Heart right ventricle (tissue), 16 donors: ENCODE measurements at regions not wholly inside any gene's neighbourhood (a gene's known extent, or its start where the extent isn't known, plus 50 kb on each side); places are given as distances from the start of the nearest gene placed in this dataset.
"Not testable (repeated sequence)": the region's sequence is repeated elsewhere in the genome, so short reads cannot be mapped to it uniquely, and the experiment has no call there.

Experiments used
- ATAC-seq, 8 donors: fragments of 200-7000 bp; cut with Tn5 transposase; one replicate each; pipeline ENCODE4 v1.9.1; 2020; ENCODE audit warnings: mild to moderate bottlenecking in 8 of 8, moderate library complexity in 8 of 8, moderate number of reproducible peaks in 1 of 8
- DNase-seq, 2 donors: peaks; one replicate each; pipeline ENCODE4 v3.0.0-alpha.2; 2020
- H3K27ac ChIP-seq, 10 donors: fragments of 200-600 bp; sonication (generic) in 2 of 10; one replicate each; pipeline versions ENCODE4 v1.5.0 to v1.8.0; 2020 to 2022; ENCODE audit warnings: mild to moderate bottlenecking in 3 of 10
- H3K27me3 ChIP-seq, 7 donors: fragments of 200-600 bp; one replicate each; pipeline ENCODE4 v1.8.0; 2021 to 2022; ENCODE audit warnings: mild to moderate bottlenecking in 2 of 7
- H3K36me3 ChIP-seq, 9 donors: fragments of 200-600 bp; sonication (generic) in 1 of 9; one replicate each; pipeline versions ENCODE4 v1.5.0 to v1.8.0; 2020 to 2022; ENCODE audit warnings: mild to moderate bottlenecking in 2 of 9
- H3K4me1 ChIP-seq, 9 donors: fragments of 200-600 bp; sonication (generic) in 1 of 9; one replicate each; pipeline versions ENCODE4 v1.5.0 to v1.8.0; 2020 to 2022; ENCODE audit warnings: mild to moderate bottlenecking in 4 of 9
- H3K4me3 ChIP-seq, 10 donors: fragments of 200-600 bp; sonication (generic) in 2 of 10; one replicate each; pipeline versions ENCODE4 v1.5.0 to v1.8.0; 2020 to 2022; ENCODE audit warnings: mild to moderate bottlenecking in 7 of 10, moderate library complexity in 2 of 10
- H3K9me3 ChIP-seq, 11 donors: fragments of 200-600 bp in 10 of 11; sonication (generic) in 2 of 11; one replicate each; pipeline versions ENCODE4 v1.5.0 to v1.8.0; 2013 to 2022; ENCODE audit warnings: mild to moderate bottlenecking in 2 of 11, control low read depth in 1 of 11, moderate library complexity in 1 of 11
- WGBS, 2 donors: extraction: QIAGEN DNeasy Blood & Tissue Kit; methylation state at CpG; one replicate each; pipeline ENCODE4 v1.1.7; 2013; ENCODE audit warnings: inconsistent platforms in 1 of 2; 5-methylcytosine and 5-hydroxymethylcytosine counted together
- intact Hi-C, 10 donors: fragments of 100-400 bp; cut with DNase I; formaldehyde crosslinking; loops; one replicate each; pipeline versions ENCODE4 v1.11.1 to v1.14.2; 2022
- TF ChIP-seq, protein P1 (sequence below), 9 donors: fragments of 200-600 bp; sonication (generic) in 2 of 9; IDR thresholded peaks; one replicate each; pipeline versions ENCODE4 v1.5.0 to v1.8.0; 2021 to 2022; ENCODE audit warnings: antibody characterized with exemption in 9 of 9, mild to moderate bottlenecking in 5 of 9, moderate library complexity in 1 of 9
- donor health status: Arrhythmogenic right ventricular cardiomyopathy.
- donor health status: ischemic (EF 13 %, LVEDD 7.1; RV severe dilation, severe dysfunction).
- donor health status: healthy with polysubstance abuse.
- donor health status: DM: no; HTN: yes; CAD: no.
- donor health status: DM: no; HTN: no; CAD: no.
- donor health status: ischemic (EF 25% LVEDD 6.9; RV normal size, moderate dysfunction).
- donor health status: ischemic (EF 25% LVEDD 5.7; RV mildly dilated, moderate dysfunction).
- donor health status: healthy.
- donor health status: DM: yes; HTN: yes; CAD: no.
- donor health status: Ischemic cardiomyopathy.
- donor health status: ischemic (EF 35%, LVEDD 5.7; RV mildly dilated, moderate dysfunction).
- donor health status: nonischemic (EF 11% LVEDD 7.7; RV severe dilation, severe dysfunction).
- donor health status: DM: yes; HTN: yes; CAD: no.
- donor health status: PGD.
- donor health status: ischemic (EF 29% LVEDD 5.4; RV normal size, mild dysfunction).
- donor health status: nonischemic (EF 23%, LVEDD 6.1; RV moderate dilation, normal function).

DNA sequence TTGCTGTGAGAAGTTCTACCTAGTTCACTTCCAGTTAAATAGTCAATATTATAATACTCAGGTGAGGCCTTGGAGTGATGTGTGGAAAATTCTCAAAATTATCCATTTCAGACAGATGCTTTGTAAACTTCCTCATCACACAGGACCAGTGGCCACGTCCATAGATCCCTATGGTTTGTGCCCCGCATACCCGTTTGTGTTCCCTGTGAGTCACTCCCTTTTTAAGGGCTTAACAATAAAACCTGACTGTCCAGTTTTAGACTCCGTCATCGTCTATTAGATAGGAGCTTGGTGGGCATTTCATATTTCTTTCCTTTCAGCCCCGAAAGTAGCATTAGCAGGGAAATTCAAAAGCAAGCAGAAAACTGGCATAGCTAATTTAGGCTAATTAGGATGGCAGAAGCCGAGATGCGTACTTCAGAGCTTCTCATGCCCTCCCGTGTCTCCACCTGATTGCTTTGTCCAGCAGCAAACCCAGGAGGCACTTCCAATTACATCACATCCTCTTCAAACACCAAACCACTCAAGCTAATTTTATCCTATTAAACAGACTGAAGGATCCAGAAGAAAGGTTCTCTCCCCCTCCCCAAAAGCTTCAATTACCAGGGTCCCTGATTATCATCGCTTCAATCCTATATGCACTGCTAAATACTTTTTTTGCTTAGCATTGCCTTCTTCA, 186.6 kb upstream of the OTX2 start:
- Histone ChIP-seq H3K9me3 (no peaks in the 10 kb centered on the region), H3K27me3 (peaks cover 0 to 14% (median 3%) of the 10 kb centered on the region in 7 donors), H3K27ac (no peak overlapping the region), H3K36me3 (no peaks in the 10 kb centered on the region), H3K4me1 (no peaks in the 10 kb centered on the region), H3K4me3 (no peak overlapping the region)
- intact Hi-C loops: no loop called here
- no peak for DNase-seq
- 64 to 68% methylated on average over 10 of the region's 10 CpGs for WGBS, 2 donors
- no peak for ATAC-seq
- TF ChIP-seq, protein P1, sequence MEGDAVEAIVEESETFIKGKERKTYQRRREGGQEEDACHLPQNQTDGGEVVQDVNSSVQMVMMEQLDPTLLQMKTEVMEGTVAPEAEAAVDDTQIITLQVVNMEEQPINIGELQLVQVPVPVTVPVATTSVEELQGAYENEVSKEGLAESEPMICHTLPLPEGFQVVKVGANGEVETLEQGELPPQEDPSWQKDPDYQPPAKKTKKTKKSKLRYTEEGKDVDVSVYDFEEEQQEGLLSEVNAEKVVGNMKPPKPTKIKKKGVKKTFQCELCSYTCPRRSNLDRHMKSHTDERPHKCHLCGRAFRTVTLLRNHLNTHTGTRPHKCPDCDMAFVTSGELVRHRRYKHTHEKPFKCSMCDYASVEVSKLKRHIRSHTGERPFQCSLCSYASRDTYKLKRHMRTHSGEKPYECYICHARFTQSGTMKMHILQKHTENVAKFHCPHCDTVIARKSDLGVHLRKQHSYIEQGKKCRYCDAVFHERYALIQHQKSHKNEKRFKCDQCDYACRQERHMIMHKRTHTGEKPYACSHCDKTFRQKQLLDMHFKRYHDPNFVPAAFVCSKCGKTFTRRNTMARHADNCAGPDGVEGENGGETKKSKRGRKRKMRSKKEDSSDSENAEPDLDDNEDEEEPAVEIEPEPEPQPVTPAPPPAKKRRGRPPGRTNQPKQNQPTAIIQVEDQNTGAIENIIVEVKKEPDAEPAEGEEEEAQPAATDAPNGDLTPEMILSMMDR (IDR thresholded peaks at IDR 0.05): no peak

DNA sequence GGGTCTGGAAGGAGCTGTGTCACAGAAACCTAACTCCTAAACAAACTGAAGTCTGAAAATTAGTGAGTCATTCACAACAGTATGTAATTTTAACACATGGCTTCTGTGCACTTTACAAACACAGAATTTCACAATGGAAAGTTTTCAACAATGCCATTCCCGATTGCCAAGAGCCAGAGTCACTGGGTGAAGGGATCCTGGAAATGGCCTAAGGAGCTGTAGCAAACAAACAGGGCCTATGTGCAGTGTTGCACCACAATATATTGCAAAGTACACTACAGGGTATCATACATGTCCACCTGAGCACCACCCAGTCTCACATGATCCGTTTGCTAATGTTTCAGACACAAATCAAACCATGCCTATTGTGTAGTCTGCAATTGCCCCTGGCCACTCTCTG, 184.7 kb upstream of the OTX2 start:
- H3K4me1 ChIP-seq: no peaks in the 10 kb centered on the region
- 63 to 74% methylated on average over 2 of the region's 2 CpGs for WGBS, 2 donors
- H3K27ac ChIP-seq: no peak overlapping the region
- H3K27me3 ChIP-seq: no peaks in the 10 kb centered on the region
- no peak overlapping the region for H3K4me3 ChIP-seq
- intact Hi-C loops: no loop called here
- ATAC-seq (no peak), DNase-seq (no peak)
- H3K36me3 ChIP-seq: no peaks in the 10 kb centered on the region
- peaks cover 0 to 13% (median 0%) of the 10 kb centered on the region in 11 donors for H3K9me3 ChIP-seq
- TF ChIP-seq, protein P1 (IDR thresholded peaks at IDR 0.05): no peak

DNA sequence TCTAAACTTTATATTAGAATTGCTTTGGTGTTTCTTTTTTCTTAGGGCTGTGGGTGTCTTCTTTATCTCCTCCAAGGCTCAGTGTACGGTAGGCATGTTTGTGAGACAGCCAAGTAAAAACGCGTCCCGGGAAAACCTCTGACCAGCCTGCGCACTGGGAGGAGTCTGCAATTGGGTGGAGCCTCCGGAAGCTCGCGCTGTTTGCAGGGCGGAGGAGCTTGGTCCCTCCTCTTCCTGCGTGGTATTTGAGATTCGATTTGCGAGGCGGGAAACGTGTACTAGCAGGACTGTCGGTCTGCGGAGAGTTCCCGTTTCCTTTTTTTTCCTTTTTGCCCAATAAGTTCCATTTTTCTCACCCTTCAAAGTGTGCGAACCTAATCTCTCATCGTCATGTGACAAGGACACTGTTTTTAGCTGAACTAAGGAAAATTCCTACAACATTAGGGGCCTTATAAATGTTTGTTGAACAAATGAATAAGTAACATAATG, 182.1 kb upstream of the OTX2 start:
- WGBS, 2 donors: 85% methylated on average over 19 of the region's 19 CpGs

DNA sequence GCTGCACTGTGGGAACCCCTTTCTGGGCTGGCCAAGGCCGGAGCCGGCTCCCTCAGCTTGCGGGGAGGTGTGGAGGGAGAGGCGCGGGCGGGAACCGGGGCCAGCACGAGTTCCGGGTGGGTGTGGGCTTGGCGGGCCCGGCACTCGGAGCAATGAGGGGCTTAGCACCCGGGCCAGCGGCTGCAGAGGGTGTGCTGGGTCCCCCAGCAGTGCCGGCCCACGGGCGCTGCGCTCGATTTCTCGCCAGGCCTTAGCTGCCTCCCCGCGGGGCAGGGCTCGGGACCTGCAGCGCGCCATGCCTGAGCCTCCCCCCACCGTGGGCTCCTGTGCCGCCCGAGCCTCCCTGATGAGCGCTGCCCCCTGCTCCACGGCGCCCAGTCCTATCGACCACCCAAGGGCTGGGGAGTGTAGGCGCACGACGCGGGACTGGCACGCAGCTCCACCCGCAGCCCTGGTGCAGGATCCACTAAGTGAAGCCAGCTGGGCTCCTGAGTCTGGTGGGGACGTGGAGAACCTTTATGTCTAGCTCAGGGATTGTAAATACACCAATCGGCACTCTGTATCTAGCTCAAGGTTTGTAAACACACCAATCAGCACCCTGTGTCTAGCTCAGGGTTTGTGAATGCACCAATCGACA, 180.8 kb upstream of the OTX2 start:
- ATAC-seq, intact Hi-C loops: not testable (repeated sequence)

More for the DNA sequence above, 182.1 kb upstream of the OTX2 start:
- H3K27me3 ChIP-seq: no peaks in the 10 kb centered on the region
- TF ChIP-seq, protein P1 (IDR thresholded peaks at IDR 0.05): no peak
- DNase-seq: no peak
- H3K36me3 ChIP-seq: no peaks in the 10 kb centered on the region
- intact Hi-C loops: no loop called here
- peaks cover 0 to 20% (median 0%) of the 10 kb centered on the region in 11 donors for H3K9me3 ChIP-seq
- no peak overlapping the region for H3K4me3 ChIP-seq
- no peaks in the 10 kb centered on the region for H3K4me1 ChIP-seq
- H3K27ac ChIP-seq: no peak overlapping the region
- no peak for ATAC-seq

DNA sequence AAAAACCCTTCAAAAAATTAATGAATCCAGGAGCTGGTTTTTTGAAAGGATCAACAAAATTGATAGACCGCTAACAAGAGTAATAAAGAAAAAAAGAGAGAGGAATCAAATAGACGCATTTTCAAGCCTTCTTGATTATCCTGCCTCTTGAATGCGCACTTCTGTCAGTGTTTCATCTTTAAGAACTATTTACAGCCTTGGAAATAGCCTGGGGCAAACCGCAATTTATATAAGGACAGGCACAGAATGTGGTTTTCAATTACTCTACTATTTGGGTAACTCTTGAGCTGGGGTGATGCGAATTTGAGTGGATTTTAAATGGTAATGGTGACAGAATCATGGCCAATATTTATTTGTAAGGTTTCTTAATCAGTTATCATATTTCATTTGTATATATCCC, 179.1 kb upstream of the OTX2 start:
- TF ChIP-seq, protein P1 (IDR thresholded peaks at IDR 0.05): no peak
- no peak overlapping the region for H3K4me3 ChIP-seq
- WGBS, 2 donors: 82 to 85% methylated on average over 5 of the region's 5 CpGs
- no peak overlapping the region for H3K27ac ChIP-seq
- no peaks in the 10 kb centered on the region for H3K36me3 ChIP-seq
- no peaks in the 10 kb centered on the region for H3K27me3 ChIP-seq
- H3K9me3 ChIP-seq: peaks cover 0 to 20% (median 0%) of the 10 kb centered on the region in 11 donors
- ATAC-seq (no peak), DNase-seq (no peak)
- no peaks in the 10 kb centered on the region for H3K4me1 ChIP-seq
- intact Hi-C loops: no loop called here

More for the DNA sequence above, 180.8 kb upstream of the OTX2 start:
- H3K36me3 ChIP-seq, H3K27ac ChIP-seq, DNase-seq, H3K27me3 ChIP-seq, H3K4me1 ChIP-seq, H3K4me3 ChIP-seq: not testable (repeated sequence)
- WGBS, 2 donors: 94 to 95% methylated on average over 36 to 39 of the region's 41 CpGs
- peaks cover 0 to 20% (median 0%) of the 10 kb centered on the region in 11 donors for H3K9me3 ChIP-seq
